GM12874 (cell line): ENCODE measurements at regions not wholly inside any gene's neighbourhood (a gene's known extent, or its start where the extent isn't known, plus 50 kb on each side); places are given as distances from the start of the nearest gene placed in this dataset.

Experiments
- CTCF ChIP-seq: IDR thresholded peaks from 2 replicates; pipeline ENCODE4 v1.5.1; 2011; ENCODE audit warnings: low read depth, mild to moderate bottlenecking, control low read depth, low read length, moderate library complexity; ENCODE audit not compliant: insufficient read depth

- no peak for TF ChIP-seq CTCF
Observed at GRCh38 chr7:35993676-35994606, 159.1 kb upstream of the EEPD1 start.

- TF ChIP-seq CTCF = no peak
Observed at GRCh38 chr7:35995334-35995733, 157.7 kb upstream of the EEPD1 start.

GRCh38 chr7:35998481-35998880 lies 154.6 kb upstream of the EEPD1 start:
- TF ChIP-seq CTCF = no peak

DNA sequence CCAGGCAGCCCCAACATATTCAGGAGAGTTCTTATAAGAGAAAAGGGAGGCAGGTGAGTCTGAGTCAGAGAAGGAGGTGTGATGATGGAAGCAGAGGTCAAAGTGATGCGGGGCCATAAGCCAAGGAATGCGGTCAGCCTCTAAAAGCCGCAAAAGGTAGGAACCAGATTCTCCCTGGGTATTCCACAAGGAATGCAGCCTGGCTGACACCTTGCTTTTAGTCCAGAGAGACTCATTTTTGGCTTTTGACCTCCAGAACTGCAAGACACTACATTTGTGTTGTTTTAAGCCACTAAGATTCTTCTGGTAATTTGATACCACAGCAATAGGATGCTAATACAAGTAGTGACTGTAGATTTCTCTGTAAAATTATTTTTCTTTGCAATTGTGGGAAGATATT lies 151.5 kb upstream of the EEPD1 start:
- no peak for TF ChIP-seq CTCF

- no peak for TF ChIP-seq CTCF
Observed at GRCh38 chr7:36002900-36003299, 150.2 kb upstream of the EEPD1 start.

DNA sequence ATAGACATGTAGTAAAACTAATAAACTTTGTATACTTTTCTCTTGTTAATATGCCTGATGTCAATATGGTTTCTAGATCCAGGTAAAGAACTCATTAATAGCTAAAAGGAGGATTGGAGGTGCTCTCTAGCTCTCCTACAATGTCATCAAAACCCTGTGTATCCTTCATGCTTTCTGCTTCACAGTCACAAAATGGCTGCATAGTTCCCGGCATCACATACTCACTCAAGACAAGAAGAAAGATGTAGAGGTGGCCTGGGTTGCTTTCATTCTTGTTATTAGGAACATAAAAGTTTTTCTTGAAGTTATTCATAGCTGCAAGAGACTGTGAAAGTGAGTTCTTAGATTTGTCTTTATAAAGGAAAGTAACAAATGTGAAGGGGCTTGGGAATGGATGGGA lies 149.7 kb upstream of the EEPD1 start:
- TF ChIP-seq CTCF = no peak

DNA sequence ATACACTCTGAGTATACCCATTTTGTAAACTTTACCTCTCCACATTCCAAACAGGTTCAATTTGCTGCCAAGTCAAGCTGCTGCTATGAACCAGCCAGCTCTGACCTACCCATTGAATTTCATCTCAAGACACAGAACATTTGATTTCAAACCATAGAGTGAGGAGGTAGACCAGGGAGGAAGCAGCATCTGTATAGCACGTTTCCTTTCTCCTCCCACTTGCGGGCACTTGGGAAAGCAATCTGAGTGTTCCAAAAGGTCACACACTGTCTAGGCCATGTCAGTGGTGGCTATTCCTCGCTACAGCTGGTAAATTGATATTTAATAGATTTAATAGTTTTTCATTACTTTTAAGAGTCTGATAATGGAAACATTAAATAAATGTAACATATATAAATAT lies 147.8 kb upstream of the EEPD1 start:
- TF ChIP-seq CTCF = no peak
